Kidney epithelial cell (primary cell): ENCODE measurements at regions not wholly inside any gene's neighbourhood (a gene's known extent, or its start where the extent isn't known, plus 50 kb on each side); places are given as distances from the start of the nearest gene placed in this dataset.

Experiments
- DNase-seq: peaks from one replicate; pipeline ENCODE4 v3.0.0-alpha.2; 2010; ENCODE audit warnings: low read depth
- H3K27me3 ChIP-seq: 2 replicates; pipeline ENCODE4 v1.6.0; 2011; ENCODE audit warnings: low read length; ENCODE audit not compliant: control insufficient read depth, insufficient read depth
- H3K36me3 ChIP-seq: 2 replicates; pipeline ENCODE4 v1.5.1; 2011; ENCODE audit warnings: low read length; ENCODE audit not compliant: control insufficient read depth, insufficient read depth
- H3K4me3 ChIP-seq: 2 replicates; pipeline ENCODE4 v1.5.1; 2011; ENCODE audit warnings: low read depth, mild to moderate bottlenecking, control low read depth, low read length
- TF ChIP-seq, protein P1 (sequence below): IDR thresholded peaks from 2 replicates; pipeline ENCODE4 v1.5.1; 2011; ENCODE audit warnings: mild to moderate bottlenecking, moderate library complexity, low read length, control low read depth, inconsistent platforms; ENCODE audit not compliant: insufficient read depth, poor library complexity, severe bottlenecking

GRCh38 chr21:35377505-35378090, 328.5 kb upstream of the RUNX1 start:
- DNase-seq = no peak
- Histone ChIP-seq H3K36me3 (no peaks in the 10 kb centered on the region), H3K4me3 (no peak overlapping the region), H3K27me3 (no peaks in the 10 kb centered on the region)
- TF ChIP-seq, protein P1, sequence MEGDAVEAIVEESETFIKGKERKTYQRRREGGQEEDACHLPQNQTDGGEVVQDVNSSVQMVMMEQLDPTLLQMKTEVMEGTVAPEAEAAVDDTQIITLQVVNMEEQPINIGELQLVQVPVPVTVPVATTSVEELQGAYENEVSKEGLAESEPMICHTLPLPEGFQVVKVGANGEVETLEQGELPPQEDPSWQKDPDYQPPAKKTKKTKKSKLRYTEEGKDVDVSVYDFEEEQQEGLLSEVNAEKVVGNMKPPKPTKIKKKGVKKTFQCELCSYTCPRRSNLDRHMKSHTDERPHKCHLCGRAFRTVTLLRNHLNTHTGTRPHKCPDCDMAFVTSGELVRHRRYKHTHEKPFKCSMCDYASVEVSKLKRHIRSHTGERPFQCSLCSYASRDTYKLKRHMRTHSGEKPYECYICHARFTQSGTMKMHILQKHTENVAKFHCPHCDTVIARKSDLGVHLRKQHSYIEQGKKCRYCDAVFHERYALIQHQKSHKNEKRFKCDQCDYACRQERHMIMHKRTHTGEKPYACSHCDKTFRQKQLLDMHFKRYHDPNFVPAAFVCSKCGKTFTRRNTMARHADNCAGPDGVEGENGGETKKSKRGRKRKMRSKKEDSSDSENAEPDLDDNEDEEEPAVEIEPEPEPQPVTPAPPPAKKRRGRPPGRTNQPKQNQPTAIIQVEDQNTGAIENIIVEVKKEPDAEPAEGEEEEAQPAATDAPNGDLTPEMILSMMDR = no peak

GRCh38 chr21:35376406-35377135, 327.5 kb upstream of the RUNX1 start:
- no peak for DNase-seq
- Histone ChIP-seq H3K27me3 (no peaks in the 10 kb centered on the region), H3K36me3 (no peaks in the 10 kb centered on the region), H3K4me3 (no peak overlapping the region)
- TF ChIP-seq, protein P1 = no peak

- TF ChIP-seq, protein P1 = no peak
- H3K4me3 ChIP-seq = no peak overlapping the region
- H3K27me3 ChIP-seq = no peaks in the 10 kb centered on the region
- H3K36me3 ChIP-seq = no peaks in the 10 kb centered on the region
- no peak for DNase-seq
Observed at GRCh38 chr21:35375115-35375514, 326.0 kb upstream of the RUNX1 start.

GRCh38 chr21:35373998-35374397, 324.9 kb upstream of the RUNX1 start:
- TF ChIP-seq, protein P1 = no peak
- no peak overlapping the region for H3K4me3 ChIP-seq
- no peak for DNase-seq
- H3K36me3 ChIP-seq = no peaks in the 10 kb centered on the region
- no peaks in the 10 kb centered on the region for H3K27me3 ChIP-seq

GRCh38 chr21:35372201-35372600, 323.1 kb upstream of the RUNX1 start:
- H3K27me3 ChIP-seq = no peaks in the 10 kb centered on the region
- no peak for DNase-seq
- no peaks in the 10 kb centered on the region for H3K36me3 ChIP-seq
- no peak overlapping the region for H3K4me3 ChIP-seq
- TF ChIP-seq, protein P1 = no peak
